CD14-positive monocyte (primary cell): ENCODE measurements at regions not wholly inside any gene's neighbourhood (a gene's known extent, or its start where the extent isn't known, plus 50 kb on each side); places are given as distances from the start of the nearest gene placed in this dataset.

Experiments
- DNase-seq, 3 donors: peaks; one replicate each; pipeline ENCODE4 v3.0.0-alpha.2; 2011 to 2022
- H2AFZ ChIP-seq: 2 replicates; pipeline ENCODE4 v1.6.0; 2012; ENCODE audit warnings: mild to moderate bottlenecking, low read depth, low read length, inconsistent platforms; ENCODE audit not compliant: insufficient read depth, poor library complexity, severe bottlenecking
- H3K27ac ChIP-seq, 2 donors: 1 replicate in 1 of 2; 2 replicates in 1 of 2; pipeline ENCODE4 v1.5.1; 2012 to 2013; ENCODE audit warnings: low read length in 2 of 2, control low read depth in 1 of 2, inconsistent platforms in 1 of 2, low read depth in 1 of 2, mild to moderate bottlenecking in 1 of 2
- H3K27me3 ChIP-seq, 2 donors: one replicate each; pipeline versions ENCODE4 v1.6.0 to v1.6.1; 2011 to 2013; ENCODE audit warnings: low read length in 2 of 2; ENCODE audit not compliant: control insufficient read depth in 2 of 2, insufficient read depth in 2 of 2
- H3K36me3 ChIP-seq, 2 donors: replicated peaks in 1 of 2; 1 replicate in 1 of 2; 2 replicates in 1 of 2; pipeline versions ENCODE4 v1.5.1 to v1.6.1; 2012 to 2013; ENCODE audit warnings: low read length in 2 of 2, control low read depth in 1 of 2, inconsistent platforms in 1 of 2, mild to moderate bottlenecking in 1 of 2; ENCODE audit not compliant: insufficient read depth in 2 of 2, control insufficient read depth in 1 of 2
- H3K4me1 ChIP-seq, 2 donors: 1 replicate in 1 of 2; 2 replicates in 1 of 2; pipeline versions ENCODE4 v1.5.1 to v1.6.1; 2012 to 2013; ENCODE audit warnings: low read length in 2 of 2, control low read depth in 1 of 2, inconsistent platforms in 1 of 2, mild to moderate bottlenecking in 1 of 2, moderate library complexity in 1 of 2; ENCODE audit not compliant: insufficient read depth in 2 of 2, control insufficient read depth in 1 of 2
- H3K4me2 ChIP-seq: replicated peaks from 2 replicates; pipeline ENCODE3; 2012; ENCODE audit warnings: low read length, moderate library complexity, mild to moderate bottlenecking; ENCODE audit not compliant: poor library complexity, severe bottlenecking; ENCODE audit errors: extremely low read depth
- H3K4me3 ChIP-seq, 3 experiments: fragments of 200-600 bp in 1 of 3; sonication (generic) in 1 of 3; replicated peaks in 1 of 3; 1 replicate in 2 of 3; 2 replicates in 1 of 3; pipeline ENCODE4 v1.5.1; 2011 to 2013; ENCODE audit warnings: low read length in 3 of 3, mild to moderate bottlenecking in 3 of 3, control low read depth in 2 of 3, low read depth in 2 of 3, inconsistent platforms in 1 of 3, moderate library complexity in 1 of 3
- H3K79me2 ChIP-seq: 2 replicates; pipeline ENCODE4 v1.6.0; 2012; ENCODE audit warnings: mild to moderate bottlenecking, control low read depth, inconsistent platforms, low read length, moderate library complexity; ENCODE audit not compliant: insufficient read depth
- H3K9ac ChIP-seq: 2 replicates; pipeline ENCODE4 v1.6.0; 2017; ENCODE audit warnings: low read length, mild to moderate bottlenecking; ENCODE audit not compliant: insufficient read depth, poor library complexity, severe bottlenecking
- H3K9me3 ChIP-seq, 2 donors: replicated peaks in 1 of 2; 1 replicate in 1 of 2; 2 replicates in 1 of 2; pipeline versions ENCODE4 v1.5.1 to v1.6.1; 2012 to 2013; ENCODE audit warnings: low read length in 2 of 2, control low read depth in 1 of 2; ENCODE audit not compliant: control insufficient read depth in 1 of 2, insufficient read depth in 1 of 2
- H4K20me1 ChIP-seq: 2 replicates; pipeline ENCODE4 v1.6.0; 2012; ENCODE audit warnings: mild to moderate bottlenecking, low read length, control low read depth, moderate library complexity; ENCODE audit not compliant: insufficient read depth
- H3K27ac Mint-ChIP-seq, 7 donors: one replicate each; pipeline ENCODE4 v1.8.0; 2020; ENCODE audit warnings: mild to moderate bottlenecking in 7 of 7, mixed read lengths in 7 of 7, moderate library complexity in 6 of 7, inconsistent platforms in 2 of 7
- H3K27me3 Mint-ChIP-seq, 3 donors: one replicate each; pipeline ENCODE4 v1.8.0; 2021 to 2022; ENCODE audit warnings: low read depth in 3 of 3, mild to moderate bottlenecking in 3 of 3, mixed read lengths in 3 of 3, moderate library complexity in 3 of 3, inconsistent platforms in 1 of 3
- H3K36me3 Mint-ChIP-seq, 2 donors: one replicate each; pipeline ENCODE4 v1.8.0; 2020; ENCODE audit warnings: mixed read lengths in 2 of 2, inconsistent platforms in 1 of 2, mild to moderate bottlenecking in 1 of 2
- H3K4me1 Mint-ChIP-seq: one replicate; pipeline ENCODE4 v1.8.0; 2020; ENCODE audit warnings: mild to moderate bottlenecking, mixed read lengths
- H3K4me3 Mint-ChIP-seq, 2 donors: one replicate each; pipeline ENCODE4 v1.8.0; 2020; ENCODE audit warnings: mild to moderate bottlenecking in 2 of 2, mixed read lengths in 2 of 2, moderate library complexity in 1 of 2
- H3K9me3 Mint-ChIP-seq, 7 donors: one replicate each; pipeline ENCODE4 v1.8.0; 2020 to 2022; ENCODE audit warnings: mixed read lengths in 7 of 7, mild to moderate bottlenecking in 6 of 7, moderate library complexity in 6 of 7, inconsistent platforms in 2 of 7
- WGBS: methylation state at CpG from one replicate; pipeline ENCODE4 v1.1.5; 2013; ENCODE audit warnings: missing lambda C conversion rate; ENCODE audit not compliant: insufficient coverage; 5-methylcytosine and 5-hydroxymethylcytosine counted together
- intact Hi-C, 2 donors: fragments of 100-400 bp; cut with micrococcal nuclease; formaldehyde crosslinking; loops; one replicate each; pipeline versions ENCODE4 v1.15.0 to v1.15.1; 2023
- TF ChIP-seq, protein P1 (sequence below): fragments of 200-600 bp; IDR thresholded peaks from one replicate; pipeline ENCODE4 v1.8.0; 2022; ENCODE audit warnings: antibody characterized with exemption, mild to moderate bottlenecking

DNA sequence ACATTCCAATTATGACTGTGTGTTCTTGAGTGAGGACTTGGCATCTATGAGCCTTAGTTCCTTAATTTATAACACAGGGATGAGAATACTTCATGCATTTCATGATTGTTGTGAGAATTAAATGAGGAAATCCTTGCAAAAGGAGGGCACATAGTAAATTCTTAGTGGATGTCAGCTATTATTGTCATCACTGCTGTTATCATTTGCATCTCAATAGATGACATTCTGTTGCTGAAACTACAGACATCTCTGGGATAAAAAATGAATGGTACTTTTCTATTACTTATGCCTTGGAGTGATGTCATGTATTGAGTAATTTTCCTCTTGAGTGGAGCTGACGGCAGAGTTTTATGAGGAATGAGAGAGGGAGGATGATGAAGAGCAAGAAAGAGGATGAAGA is 184.4 kb upstream of the CDH11 start:
- no peak overlapping the region for H3K4me3 ChIP-seq
- no peaks in the 10 kb centered on the region for H4K20me1 ChIP-seq
- 82% methylated on average over 1 of the region's 1 CpG for WGBS
- no peak for DNase-seq
- H3K27me3 Mint-ChIP-seq: peaks cover 0 to 5% (median 0%) of the 10 kb centered on the region in 3 donors
- H3K36me3 Mint-ChIP-seq: no peaks in the 10 kb centered on the region
- no peak overlapping the region for H3K4me2 ChIP-seq
- no peak overlapping the region for H3K4me3 Mint-ChIP-seq
- H3K27ac Mint-ChIP-seq: no peak overlapping the region
- H3K9me3 ChIP-seq: no peaks in the 10 kb centered on the region
- no peaks in the 10 kb centered on the region for H3K36me3 ChIP-seq
- no peaks in the 10 kb centered on the region for H3K79me2 ChIP-seq
- H3K27ac ChIP-seq: no peak overlapping the region
- intact Hi-C loops: no loop called here
- H3K4me1 Mint-ChIP-seq: no peaks in the 10 kb centered on the region
- H3K9me3 Mint-ChIP-seq: no peaks in the 10 kb centered on the region
- no peaks in the 10 kb centered on the region for H3K27me3 ChIP-seq
- H3K4me1 ChIP-seq: no peaks in the 10 kb centered on the region
- TF ChIP-seq, protein P1, sequence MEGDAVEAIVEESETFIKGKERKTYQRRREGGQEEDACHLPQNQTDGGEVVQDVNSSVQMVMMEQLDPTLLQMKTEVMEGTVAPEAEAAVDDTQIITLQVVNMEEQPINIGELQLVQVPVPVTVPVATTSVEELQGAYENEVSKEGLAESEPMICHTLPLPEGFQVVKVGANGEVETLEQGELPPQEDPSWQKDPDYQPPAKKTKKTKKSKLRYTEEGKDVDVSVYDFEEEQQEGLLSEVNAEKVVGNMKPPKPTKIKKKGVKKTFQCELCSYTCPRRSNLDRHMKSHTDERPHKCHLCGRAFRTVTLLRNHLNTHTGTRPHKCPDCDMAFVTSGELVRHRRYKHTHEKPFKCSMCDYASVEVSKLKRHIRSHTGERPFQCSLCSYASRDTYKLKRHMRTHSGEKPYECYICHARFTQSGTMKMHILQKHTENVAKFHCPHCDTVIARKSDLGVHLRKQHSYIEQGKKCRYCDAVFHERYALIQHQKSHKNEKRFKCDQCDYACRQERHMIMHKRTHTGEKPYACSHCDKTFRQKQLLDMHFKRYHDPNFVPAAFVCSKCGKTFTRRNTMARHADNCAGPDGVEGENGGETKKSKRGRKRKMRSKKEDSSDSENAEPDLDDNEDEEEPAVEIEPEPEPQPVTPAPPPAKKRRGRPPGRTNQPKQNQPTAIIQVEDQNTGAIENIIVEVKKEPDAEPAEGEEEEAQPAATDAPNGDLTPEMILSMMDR: no peak
- no peak overlapping the region for H3K9ac ChIP-seq
- no peak overlapping the region for H2AFZ ChIP-seq

DNA sequence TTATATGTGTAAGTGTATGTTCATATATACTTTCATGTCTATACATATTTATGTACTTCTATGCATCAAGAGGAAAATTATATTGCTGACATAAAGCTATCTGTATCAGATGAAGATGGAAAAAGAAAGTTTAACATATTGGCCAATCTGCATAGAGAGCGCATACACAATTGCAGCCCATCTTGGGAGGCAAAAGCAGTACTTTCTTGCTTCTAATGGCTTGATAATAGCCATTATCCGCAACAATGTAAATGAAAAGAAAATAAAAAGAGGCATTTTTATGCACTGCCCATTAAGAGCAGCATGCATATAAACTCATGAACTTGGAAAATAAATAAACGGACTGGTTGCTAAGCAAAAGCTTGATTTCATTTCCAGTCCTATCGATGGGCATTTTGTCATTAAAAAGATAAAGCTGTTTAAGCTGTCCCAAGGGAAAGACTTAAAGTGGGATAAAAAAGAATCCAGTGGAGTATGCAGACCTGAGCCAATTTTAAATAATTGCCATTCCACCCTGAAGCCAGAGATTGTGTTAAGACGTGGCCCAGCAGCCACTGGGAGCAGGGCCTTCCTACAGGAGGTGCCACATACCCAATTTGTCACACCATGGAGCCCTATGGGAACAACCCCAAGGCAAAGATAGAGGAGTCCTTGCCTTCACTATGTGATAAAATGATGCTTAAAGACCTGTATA is 183.6 kb upstream of the CDH11 start:
- Mint-ChIP-seq H3K27ac (no peak overlapping the region), H3K9me3 (no peaks in the 10 kb centered on the region), H3K36me3 (no peaks in the 10 kb centered on the region), H3K4me1 (no peaks in the 10 kb centered on the region), H3K27me3 (peaks cover 0 to 5% (median 0%) of the 10 kb centered on the region in 3 donors), H3K4me3 (no peak overlapping the region)
- H3K27me3 ChIP-seq: no peaks in the 10 kb centered on the region
- intact Hi-C loops: no loop called here
- WGBS: 93% methylated on average over 3 of the region's 5 CpGs
- no peak for DNase-seq
- H3K79me2 ChIP-seq: no peaks in the 10 kb centered on the region
- TF ChIP-seq, protein P1: no peak
- no peaks in the 10 kb centered on the region for H3K36me3 ChIP-seq
- no peak overlapping the region for H3K9ac ChIP-seq
- H2AFZ ChIP-seq: no peak overlapping the region
- no peak overlapping the region for H3K4me3 ChIP-seq
- H3K4me2 ChIP-seq: no peak overlapping the region
- H3K9me3 ChIP-seq: no peaks in the 10 kb centered on the region
- H4K20me1 ChIP-seq: no peaks in the 10 kb centered on the region
- no peak overlapping the region for H3K27ac ChIP-seq
- no peaks in the 10 kb centered on the region for H3K4me1 ChIP-seq
